ENCODE measurements at regions not wholly inside any gene's neighbourhood (a gene's known extent, or its start where the extent isn't known, plus 50 kb on each side); places are given as distances from the start of the nearest gene placed in this dataset.

GRCh38 chr2:238726670-238727584, 121.0 kb upstream of the TWIST2 start:
- no peak for DNase-seq

GRCh38 chr2:238727585-238728329, 120.1 kb upstream of the TWIST2 start:
- DNase-seq, result peak; percentile 94

- peak; percentile 98 for DNase-seq
These were observed 119.3 kb upstream of the TWIST2 start for GRCh38 chr2:238728330-238729260.

- DNase-seq, result no peak
These were observed 118.5 kb upstream of the TWIST2 start for GRCh38 chr2:238729261-238729935.

GRCh38 chr2:238730001-238730669, 117.8 kb upstream of the TWIST2 start:
- no peak for DNase-seq

GRCh38 chr2:238730881-238731280, 117.0 kb upstream of the TWIST2 start:
- no peak for DNase-seq

- peak; percentile 54 for DNase-seq
These were observed 115.9 kb upstream of the TWIST2 start for GRCh38 chr2:238731961-238732360.

- DNase-seq, result no peak
These were observed 109.0 kb upstream of the TWIST2 start for GRCh38 chr2:238738917-238739316.

GRCh38 chr2:238739668-238740067, 108.2 kb upstream of the TWIST2 start:
- DNase-seq, result no peak

- DNase-seq, result no peak
These were observed 106.6 kb upstream of the TWIST2 start for GRCh38 chr2:238741277-238741676.

GRCh38 chr2:238742066-238742465, 105.8 kb upstream of the TWIST2 start:
- no peak for DNase-seq

- DNase-seq, result no peak
These were observed 105.2 kb upstream of the TWIST2 start for GRCh38 chr2:238742664-238743063.

- DNase-seq, result no peak
These were observed 104.4 kb upstream of the TWIST2 start for GRCh38 chr2:238743243-238744065.

- no peak for DNase-seq
These were observed 102.9 kb upstream of the TWIST2 start for GRCh38 chr2:238744951-238745350.

GRCh38 chr2:238745997-238746396, 101.9 kb upstream of the TWIST2 start:
- no peak for DNase-seq

GRCh38 chr2:238747114-238747513, 100.8 kb upstream of the TWIST2 start:
- DNase-seq, result no peak

- DNase-seq, result no peak
These were observed 100.3 kb upstream of the TWIST2 start for GRCh38 chr2:238747557-238747956.

- no peak for DNase-seq
These were observed 97.5 kb upstream of the TWIST2 start for GRCh38 chr2:238750212-238750904.

- DNase-seq, result no peak
These were observed 93.6 kb upstream of the TWIST2 start for GRCh38 chr2:238754259-238754658.

- DNase-seq, result peak; percentile 30
These were observed 86.0 kb upstream of the TWIST2 start for GRCh38 chr2:238761868-238762267.

All from fibroblast of skin of abdomen (primary cell).